ENCODE measurements at regions not wholly inside any gene's neighbourhood (a gene's known extent, or its start where the extent isn't known, plus 50 kb on each side); places are given as distances from the start of the nearest gene placed in this dataset.

DNA sequence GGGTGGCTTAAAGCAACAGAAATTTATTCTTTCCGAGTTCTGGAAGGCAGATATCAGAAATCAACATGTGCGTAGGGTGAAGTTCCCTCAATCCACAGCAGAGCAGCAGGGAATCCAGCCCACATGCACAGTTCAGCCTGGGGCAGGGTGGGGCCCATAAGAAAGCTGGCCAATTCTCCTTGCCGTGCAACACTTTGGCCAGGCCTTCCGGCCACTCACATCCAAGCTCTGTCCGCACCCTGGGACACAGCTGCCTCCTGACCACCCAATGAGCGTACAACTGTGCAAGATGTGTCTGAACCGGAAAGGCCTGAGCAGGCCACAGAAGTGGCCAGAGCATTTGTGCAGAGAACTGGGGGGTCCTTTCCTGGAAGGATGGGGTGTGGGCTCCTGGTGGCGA is 274.9 kb downstream of the GADD45G start:
- DNase-seq (ENCODE audit: low read depth, low spot score), result no peak

DNA sequence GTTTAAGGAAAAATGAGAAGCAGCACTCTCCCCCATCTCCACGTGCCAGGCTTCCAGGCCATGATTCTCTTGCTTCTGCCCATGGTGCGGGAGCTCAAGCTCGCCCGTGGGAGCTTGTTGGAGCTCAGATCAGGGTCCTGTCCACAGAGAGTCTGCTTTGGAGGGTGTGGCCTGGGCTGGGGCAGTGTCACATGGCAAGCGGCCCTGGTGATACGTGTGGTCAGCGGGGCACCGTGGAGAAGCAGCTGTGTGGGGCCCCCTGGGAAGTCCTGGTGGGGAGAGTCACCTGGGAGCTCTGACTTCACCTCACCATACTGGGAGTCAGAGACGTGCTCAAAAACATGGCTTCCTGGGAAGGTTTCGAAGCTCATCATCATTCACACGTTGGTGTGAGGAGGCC is 275.3 kb downstream of the GADD45G start:
- DNase-seq (ENCODE audit: low read depth, low spot score), result no peak

DNA sequence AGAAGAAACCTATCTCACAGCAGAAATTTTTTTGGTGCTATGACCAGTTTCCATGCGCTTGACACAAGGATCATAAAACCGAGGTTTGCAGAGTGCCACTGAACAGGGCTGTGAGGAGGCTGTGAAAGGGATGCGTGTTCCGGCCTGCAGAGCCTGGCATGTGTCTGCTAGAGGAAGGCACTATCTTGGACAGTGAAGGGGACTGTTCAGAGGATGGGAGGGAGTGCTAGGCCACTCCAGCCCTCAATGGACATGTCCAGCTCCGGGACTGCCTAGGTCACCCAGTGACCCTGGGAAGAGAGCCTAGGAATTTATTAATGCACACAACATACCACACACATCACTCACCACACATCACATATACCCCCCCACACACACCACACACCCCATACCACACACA is 275.9 kb downstream of the GADD45G start:
- DNase-seq (ENCODE audit: low read depth, low spot score), result no peak

DNA sequence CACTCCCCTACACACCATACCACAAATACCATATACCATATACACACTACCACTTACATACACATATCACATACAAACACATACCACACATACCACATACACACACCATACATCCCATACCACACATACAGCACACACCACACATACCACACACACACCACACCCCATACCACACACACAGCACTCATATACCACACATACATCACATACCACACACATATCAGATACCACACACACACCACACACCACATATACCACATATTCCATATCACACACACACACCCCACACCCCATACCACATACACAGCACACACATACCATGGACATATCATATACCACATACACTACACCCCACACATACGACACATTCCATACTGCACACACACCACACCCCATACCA is 276.6 kb downstream of the GADD45G start:
- no peak for DNase-seq (ENCODE audit: low read depth, low spot score)

DNA sequence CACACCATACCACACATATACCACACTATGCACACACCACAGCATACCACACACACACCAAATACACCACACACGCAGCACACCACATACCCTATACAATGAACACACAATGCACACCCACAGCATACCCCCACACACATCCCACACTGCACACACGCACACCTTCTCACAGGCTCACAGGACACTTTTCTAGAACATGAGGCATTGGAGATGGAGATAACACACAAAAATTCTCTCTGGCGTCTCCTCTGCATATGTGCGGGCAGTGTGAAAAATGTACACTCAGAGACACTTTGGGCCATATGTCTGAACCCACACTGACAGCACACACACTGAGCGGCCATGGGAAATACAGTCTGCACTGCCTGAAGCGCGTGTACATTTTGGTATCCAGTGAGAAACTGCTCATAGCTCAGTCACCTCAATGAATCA is 278.1 kb downstream of the GADD45G start:
- no peak for DNase-seq (ENCODE audit: low read depth, low spot score)

DNA sequence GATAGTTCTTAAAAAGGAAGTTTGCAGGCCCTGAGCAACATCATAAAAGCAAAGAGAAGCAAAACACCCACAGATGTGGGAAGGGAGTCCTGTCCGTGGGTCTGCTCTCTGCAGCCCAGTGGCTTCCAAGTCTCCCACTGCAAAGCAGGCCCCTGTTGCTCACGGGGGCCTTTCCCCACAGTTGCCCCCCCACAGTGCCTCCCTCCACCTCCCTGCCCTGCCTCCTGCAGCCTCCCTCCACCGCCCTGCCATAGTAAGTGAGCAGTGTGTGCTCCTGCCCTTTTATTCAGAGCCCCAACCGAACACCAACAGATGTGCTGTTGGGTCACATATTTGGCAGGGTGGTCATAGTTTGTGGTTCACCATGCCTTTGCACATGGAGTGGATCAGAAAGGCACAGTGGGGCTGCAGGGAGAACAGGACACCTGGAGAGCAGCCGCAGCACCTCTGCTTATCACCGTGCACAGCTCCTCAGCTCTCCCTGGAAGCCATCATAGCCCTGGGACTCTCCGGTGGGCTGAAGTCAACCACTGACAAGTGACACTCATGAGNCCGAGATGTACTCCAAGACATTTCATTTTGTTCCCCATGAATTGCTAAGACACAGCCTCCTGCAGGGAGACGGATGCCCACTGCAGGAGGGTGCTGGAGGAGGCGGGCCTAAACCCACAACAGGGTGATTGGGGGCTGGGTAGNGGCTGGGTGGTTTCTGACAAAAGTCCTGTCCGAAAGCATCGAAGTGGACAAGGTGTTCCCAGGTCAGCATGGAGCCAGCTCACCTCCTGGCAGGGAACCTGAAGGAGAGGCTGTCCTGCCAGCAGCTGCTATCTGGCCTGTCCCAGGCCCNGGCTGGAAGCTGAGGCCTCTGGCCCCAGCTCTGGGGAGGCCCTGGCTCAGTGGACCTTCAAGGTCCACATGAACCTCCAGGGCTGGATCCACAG is 278.9 kb downstream of the GADD45G start:
- no peak for DNase-seq (ENCODE audit: low read depth, low spot score)

DNA sequence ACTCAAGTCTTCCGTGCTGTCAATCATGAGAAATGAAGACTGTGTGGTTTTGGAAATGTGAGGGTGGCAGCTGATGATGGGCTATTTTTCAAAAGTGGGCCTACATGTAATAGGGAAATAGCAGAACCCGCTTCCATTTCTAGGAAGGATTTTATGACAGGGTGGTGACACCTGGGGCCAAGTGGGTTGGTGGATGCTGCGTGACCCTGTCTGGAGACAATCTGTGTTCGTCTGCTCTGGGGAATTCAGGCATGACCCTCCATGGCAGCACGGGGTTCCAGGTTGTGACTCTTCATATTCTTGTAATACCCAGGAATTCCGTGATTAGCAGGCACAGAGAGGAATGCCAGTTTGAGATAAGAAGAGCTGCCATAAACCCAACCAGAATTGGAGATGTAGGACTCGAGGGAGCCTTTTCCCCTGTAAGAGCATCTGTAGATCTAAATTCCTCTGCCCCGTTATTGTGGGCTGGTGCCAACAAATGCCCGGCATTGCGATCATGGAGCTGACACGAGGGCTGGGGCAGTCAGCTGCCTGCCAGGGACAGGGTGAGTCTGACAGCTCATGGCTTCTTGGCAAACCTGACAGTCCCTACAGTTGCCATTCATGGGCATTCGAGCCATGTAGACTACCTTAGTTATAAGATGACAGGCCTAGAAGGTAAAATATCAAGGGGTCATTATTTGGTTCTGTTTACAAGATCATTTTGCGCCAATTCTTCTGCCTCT is 279.7 kb downstream of the GADD45G start:
- no peak for DNase-seq (ENCODE audit: low read depth, low spot score)

DNA sequence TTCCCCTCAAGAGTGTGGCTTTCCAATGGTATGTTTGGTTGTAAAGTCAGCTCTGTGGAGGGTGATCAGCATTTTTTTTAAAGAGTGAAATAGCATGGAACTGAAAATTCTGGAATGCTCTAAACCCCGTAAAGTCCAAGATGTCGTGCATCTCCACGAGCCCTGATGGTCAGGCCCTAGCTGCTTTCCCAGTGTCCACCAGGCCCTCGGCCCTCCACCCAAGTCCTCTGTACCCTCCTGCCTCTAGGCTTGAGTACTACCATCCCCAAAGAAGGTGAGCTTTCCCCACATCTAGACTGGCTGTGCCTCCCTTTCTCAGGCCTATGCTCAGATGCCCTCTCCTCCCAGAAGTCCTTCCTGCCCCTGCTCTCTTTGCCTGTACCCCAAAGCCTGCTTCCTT is 280.3 kb downstream of the GADD45G start:
- DNase-seq (ENCODE audit: low read depth, low spot score), result no peak

DNA sequence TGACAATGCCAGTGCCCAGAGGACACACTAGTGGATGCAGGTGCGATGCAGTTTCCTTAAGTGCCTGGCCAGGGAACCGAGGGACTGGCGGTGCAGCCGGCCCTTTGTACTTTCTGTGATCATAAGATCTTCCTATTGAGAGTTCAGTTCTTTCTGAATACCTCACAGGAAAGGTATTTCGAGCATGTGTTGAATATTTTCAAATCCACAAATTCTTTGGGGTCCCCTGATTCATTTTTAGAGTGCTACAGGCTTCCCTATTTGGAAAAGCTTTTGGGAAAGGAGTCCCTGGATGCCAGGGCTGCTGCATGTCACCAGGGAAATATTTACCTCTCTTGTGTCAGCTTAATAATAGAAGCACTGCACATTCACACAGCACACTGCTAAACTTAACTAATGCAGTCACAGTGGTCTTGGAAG is 281.5 kb downstream of the GADD45G start:
- DNase-seq (ENCODE audit: low read depth, low spot score), result no peak

DNA sequence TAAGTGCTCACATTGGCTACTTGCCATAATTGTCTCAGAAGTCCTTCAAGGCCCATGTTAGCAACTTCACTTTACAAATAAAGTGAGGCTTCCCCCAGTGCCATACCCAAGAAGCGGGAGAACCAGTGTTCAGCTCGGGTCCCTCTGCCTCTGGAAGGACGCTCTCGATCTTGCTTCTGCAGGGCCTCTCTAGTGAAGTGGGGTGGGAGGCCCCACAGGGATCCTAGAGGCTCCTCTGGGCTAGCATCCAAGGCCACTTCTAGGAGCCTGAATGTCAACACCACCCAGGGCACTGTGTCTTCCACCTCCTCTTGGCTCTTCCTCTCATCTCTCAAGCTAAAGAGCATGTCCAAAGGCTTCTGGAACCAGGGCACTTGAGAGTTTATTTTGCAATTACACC is 282.5 kb downstream of the GADD45G start:
- no peak for DNase-seq (ENCODE audit: low read depth, low spot score)

DNA sequence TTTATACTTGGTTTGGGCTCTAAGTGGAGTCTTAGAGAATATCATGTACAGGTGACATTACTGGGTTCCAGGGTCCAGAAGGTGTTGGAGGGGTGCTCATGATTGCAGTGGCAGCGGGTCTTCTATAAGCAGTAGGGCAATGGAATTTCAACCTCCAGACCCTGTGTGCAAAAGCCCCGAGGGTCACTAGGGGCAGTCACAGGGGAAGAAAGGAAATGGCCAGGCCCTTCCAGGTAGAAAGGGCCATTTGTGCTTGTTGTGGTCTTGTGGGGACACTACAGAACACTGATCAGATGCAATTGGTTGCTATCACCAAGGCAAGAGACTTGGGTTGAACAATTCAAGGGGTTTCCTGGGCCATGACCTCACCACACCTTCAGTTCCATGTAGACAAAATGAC is 283.4 kb downstream of the GADD45G start:
- DNase-seq (ENCODE audit: low read depth, low spot score), result no peak

DNA sequence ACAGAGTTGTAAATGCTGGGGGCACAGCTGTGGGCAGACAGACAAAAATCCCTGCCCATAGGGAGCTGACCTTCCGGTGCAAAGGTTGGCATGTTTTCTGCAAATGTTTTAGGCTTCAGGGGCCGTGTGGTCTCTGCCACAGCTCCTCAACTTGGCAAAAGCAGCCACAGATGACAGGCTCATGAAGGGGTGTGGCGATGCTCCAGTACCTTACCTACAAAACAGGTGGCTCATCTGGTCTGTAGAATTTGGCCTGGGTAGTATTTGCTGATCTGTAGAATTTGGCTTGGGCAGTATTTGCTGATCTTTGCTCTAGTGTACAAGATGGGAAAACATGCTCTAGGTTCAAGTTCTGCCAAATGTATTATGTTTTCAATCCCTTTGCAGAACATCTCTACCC is 283.9 kb downstream of the GADD45G start:
- DNase-seq (ENCODE audit: low read depth, low spot score), result no peak

DNA sequence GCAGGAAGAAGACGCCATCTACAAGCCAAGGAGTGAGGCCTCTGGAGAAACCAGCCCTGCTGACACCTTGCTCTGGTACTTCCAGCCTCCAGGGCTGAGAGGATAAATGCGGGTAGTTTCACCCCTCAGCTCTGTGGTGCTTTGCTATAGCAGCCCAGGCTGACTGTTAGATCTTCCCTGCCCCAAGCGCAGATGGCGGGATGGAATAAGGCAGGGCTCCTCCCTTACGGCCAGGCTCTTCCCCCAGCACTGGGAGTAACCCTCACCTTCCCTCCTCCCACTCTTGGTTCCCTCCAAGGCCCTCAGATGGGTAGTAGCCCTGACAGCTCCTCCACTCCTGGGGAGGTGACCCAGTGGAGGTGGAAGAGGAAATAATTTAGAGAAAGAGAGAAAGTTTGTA is 285.1 kb downstream of the GADD45G start:
- DNase-seq (ENCODE audit: low read depth, low spot score), result no peak

DNA sequence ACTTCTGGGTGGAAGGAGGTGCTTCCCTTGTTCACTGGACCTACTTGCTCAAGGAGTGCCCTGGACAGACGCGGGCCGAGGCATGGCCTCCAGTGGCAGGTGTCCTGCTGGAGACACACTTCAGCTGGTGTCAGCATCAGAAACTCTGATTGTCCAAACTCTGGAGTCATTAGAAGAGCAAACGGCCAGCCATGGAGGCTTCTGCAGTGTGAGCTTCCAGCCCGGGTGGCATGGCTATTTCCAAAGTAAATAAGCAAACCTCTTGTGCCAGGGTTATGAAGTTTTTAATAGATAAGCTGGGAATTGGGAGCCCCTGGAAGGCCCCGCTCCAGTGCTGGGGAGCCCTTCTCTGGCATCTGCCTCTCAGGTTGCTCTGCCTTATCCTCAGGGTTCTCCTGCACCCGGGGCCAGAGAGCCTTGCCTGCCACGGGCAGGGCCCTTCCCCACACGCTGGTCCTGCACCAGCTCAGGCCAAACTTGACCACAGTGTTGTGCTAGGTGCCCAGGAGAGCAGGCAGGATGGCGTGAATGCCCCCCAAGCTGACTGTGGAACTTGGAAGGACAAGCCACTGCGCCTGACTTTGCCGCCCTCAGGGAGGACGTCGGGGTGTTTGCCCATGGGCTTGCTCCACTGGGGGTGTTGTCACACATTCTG is 285.6 kb downstream of the GADD45G start:
- no peak for DNase-seq (ENCODE audit: low read depth, low spot score)

DNA sequence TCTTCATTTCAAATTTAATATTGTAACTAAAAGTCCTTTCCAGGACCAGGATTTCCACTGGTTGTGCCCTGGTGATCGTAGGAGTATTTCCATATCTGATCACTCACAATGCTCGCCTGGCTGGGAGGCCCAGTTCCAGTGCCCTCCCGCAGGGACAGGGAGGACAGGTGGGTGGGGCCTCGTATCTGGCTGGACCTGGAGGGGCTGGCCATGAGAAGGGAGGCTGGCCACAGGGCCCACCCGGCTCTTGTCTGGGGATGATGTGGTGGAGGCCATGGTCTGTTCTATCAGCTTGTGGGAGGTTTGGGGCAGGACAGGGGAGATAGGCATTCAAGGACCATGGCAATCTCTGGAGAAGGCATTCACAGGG is 286.4 kb downstream of the GADD45G start:
- no peak for DNase-seq (ENCODE audit: low read depth, low spot score)

DNA sequence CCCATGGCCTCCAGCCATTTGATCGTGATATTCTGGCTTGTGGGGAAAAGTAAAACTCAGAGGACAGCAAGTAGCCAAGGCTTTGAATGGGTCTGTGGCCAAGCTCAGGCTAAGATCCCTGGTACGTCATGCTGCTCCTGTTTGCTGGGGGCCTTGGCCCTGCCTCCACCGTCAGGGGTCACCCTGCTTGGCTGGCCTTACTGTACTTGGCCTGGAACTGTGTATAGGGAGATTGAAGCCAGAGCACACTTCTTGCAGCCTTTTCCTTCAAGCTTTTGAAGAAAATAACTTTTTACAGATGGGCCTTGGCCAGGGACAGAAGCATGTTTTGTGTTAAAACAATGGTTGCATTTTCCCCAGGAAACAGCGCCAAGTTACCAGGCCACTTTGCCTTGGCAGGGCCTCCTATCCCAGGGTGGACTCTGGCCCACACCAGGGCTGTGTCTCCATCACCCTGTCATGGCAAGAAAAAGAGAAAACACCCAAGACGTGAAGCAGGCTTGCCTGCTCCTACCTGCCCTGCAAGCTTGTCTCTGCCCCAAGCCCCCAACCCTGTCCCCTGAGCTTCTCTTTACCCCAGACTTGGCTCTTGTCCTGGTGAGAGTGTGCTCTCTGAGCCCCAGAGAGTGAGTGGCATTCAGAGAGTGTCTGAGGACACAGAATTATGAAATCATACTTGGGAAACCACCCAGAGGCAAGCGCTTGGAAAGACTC is 286.9 kb downstream of the GADD45G start:
- DNase-seq (ENCODE audit: low read depth, low spot score), result no peak

DNA sequence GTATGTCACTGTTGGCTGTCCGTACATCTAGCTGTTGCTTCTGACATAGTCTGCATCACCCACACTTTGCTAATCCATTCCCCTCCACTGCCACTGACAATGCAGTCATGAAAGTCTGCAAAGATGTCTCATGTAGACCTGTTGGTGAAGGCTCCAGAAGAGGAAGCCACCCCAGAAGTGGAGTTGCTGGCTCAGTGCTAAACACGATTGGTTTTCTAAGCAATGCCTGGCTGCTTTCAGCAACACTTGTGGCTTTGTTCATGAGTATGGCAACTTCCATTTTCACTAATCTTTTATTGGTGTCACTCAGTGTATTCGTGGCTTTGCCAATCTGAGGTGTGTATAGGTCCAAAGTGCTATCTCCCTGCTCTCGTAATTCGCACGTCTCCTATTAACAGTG is 288.1 kb downstream of the GADD45G start:
- no peak for DNase-seq (ENCODE audit: low read depth, low spot score)

DNA sequence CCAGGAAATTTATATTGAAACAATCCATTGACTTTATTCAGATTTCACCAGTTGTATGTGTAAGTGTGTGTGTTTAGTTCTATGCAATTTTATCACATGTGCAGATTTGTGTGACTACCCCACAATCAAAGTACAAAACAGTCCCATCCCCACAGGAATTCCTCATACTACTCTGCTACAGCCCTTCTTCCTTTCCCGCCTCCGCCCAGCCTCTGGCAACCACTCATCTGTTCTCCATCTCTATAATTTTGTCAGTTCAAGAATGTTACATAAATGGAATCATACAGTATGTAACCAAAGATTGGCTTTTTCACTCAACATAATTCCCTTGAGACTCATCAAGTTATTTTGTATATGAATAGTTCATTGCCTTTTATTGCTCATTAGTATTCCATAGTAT is 289.1 kb downstream of the GADD45G start:
- DNase-seq (ENCODE audit: low read depth, low spot score), result no peak

DNA sequence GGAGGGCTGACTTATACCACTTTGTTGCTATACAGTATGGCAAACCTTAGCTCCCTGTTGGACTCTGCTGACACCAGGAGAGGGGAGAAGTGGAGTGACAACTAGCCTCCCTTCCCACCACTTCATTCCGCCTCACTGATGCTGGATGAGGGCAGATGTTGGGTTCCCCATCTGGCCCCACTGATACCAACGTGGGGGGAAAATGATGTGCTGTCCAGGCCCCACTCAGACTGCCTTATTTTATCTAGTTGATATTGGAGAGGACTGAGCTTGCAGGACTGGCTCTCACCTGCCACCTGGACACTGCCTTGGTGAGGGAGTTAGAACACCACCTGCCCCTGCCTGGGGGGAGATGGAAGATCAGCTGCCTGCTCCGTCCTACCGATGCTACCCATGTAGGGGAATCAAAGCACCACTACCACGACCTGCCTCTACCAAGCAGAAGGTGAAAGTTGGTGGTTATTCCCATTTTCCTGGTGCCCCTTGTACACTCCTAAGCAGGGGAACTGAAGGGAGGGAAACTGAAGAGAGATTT is 292.1 kb downstream of the GADD45G start:
- DNase-seq (ENCODE audit: low read depth, low spot score), result no peak

DNA sequence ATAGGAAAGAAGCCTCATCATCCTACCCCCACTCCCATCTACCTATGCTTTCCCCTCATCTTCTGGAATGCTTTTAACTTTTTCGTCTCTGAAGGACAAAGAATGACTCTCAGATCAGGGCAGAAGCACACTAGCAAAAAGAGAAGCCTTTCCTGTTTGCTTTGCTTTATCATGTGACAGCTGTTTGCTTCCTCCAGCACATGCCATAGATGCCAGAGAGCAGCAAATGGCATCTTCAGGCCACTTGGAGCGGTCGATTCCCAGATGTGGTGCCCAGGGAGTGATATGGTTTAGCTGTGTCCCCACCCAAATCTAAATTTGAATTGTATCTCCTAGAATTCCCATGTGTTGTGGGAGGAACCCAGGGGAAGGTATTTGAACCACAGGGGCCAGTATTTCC is 294.8 kb downstream of the GADD45G start:
- DNase-seq (ENCODE audit: low read depth, low spot score), result no peak

DNA sequence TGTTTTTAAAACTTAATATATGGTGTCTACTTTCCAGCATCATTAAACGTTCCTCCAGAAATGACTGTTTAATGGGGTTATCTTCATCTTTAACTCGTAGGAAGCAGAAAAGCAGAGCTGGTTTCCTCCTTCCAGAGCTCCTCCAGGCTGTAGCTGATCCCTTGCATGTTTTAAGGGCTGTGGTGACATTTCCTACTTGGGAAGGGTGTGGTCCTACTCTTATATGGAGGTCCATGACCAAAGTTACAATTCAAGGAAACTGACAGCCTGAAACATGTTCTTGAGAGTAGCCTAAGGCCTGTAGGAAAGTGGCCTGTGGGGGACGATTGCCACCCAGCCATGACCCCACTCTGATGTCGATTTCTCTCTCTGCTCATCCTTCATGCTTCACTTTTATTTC is 297.1 kb downstream of the GADD45G start:
- no peak for DNase-seq (ENCODE audit: low read depth, low spot score)
